ENCODE measurements at regions not wholly inside any gene's neighbourhood (a gene's known extent, or its start where the extent isn't known, plus 50 kb on each side); places are given as distances from the start of the nearest gene placed in this dataset.

DNA sequence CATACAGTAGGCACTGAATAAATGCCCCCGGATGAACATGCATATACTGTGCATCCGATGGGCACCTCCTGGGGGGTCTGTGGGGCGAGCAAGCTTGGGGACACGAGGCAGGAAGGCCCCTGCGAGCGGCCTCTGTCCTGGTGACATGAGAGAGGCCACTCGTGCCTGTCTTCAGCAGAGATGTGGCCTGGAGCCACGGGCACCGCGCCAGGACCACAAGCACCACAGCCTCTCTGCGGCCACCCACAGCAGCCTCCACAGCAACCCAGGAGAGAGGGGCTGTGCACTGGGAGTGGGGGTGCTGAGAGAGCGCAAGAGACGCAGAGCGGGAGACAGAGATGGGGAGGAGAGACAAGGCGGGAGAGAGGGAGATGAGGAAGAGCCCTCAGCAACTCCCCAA is 118.5 kb downstream of the RFLNA start:
- TF ChIP-seq NBN (IDR thresholded peaks at IDR 0.05) (no peak), BRCA1 (IDR thresholded peaks at IDR 0.05; ENCODE audit: low read depth, low read length) (no peak), EZH2 (IDR thresholded peaks at IDR 0.05; ENCODE audit: borderline replicate concordance, control insufficient read depth, low read depth, low read length) (no peak), SMC3 (IDR thresholded peaks at IDR 0.05; ENCODE audit: borderline replicate concordance, low read length) (no peak), RCOR1 (conservative IDR thresholded peaks at IDR 0.05; ENCODE audit: low read depth, low read length) (no peak), ZZZ3 (IDR thresholded peaks at IDR 0.05; ENCODE audit: control insufficient read depth, insufficient read length, low read depth) (no peak), NR2C1 (IDR thresholded peaks at IDR 0.05) (no peak), PBX3 (IDR thresholded peaks at IDR 0.05; ENCODE audit: insufficient replicate concordance, low read depth, low read length) (no peak)
- TF ChIP-seq, protein P1, sequence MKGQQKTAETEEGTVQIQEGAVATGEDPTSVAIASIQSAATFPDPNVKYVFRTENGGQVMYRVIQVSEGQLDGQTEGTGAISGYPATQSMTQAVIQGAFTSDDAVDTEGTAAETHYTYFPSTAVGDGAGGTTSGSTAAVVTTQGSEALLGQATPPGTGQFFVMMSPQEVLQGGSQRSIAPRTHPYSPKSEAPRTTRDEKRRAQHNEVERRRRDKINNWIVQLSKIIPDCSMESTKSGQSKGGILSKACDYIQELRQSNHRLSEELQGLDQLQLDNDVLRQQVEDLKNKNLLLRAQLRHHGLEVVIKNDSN (IDR thresholded peaks at IDR 0.05; ENCODE audit: borderline replicate concordance, extremely low read length, insufficient read depth, low read depth, low read length): no peak
- TF ChIP-seq, protein P2, sequence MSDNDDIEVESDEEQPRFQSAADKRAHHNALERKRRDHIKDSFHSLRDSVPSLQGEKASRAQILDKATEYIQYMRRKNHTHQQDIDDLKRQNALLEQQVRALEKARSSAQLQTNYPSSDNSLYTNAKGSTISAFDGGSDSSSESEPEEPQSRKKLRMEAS (IDR thresholded peaks at IDR 0.05; ENCODE audit: low read depth, low read length): no peak

Data from GM12878 (cell line).